ENCODE measurements at regions not wholly inside any gene's neighbourhood (a gene's known extent, or its start where the extent isn't known, plus 50 kb on each side); places are given as distances from the start of the nearest gene placed in this dataset.

- no peak for DNase-seq (ENCODE audit: low spot score)
Measured at GRCh38 chr3:14286887-14287500, 108.4 kb downstream of the LSM3 start.

- no peak for DNase-seq (ENCODE audit: low spot score)
Measured at GRCh38 chr3:14288177-14288788, 109.7 kb downstream of the LSM3 start.

GRCh38 chr3:14288833-14289451 is 110.3 kb downstream of the LSM3 start:
- DNase-seq (ENCODE audit: low spot score), result no peak

- DNase-seq (ENCODE audit: low spot score), result peak; percentile 87
Measured at GRCh38 chr3:14289590-14290461, 111.2 kb downstream of the LSM3 start.

GRCh38 chr3:14290631-14291385 is 111.6 kb upstream of the SLC6A6 start:
- no peak for DNase-seq (ENCODE audit: low spot score)

GRCh38 chr3:14295037-14295436 is 107.4 kb upstream of the SLC6A6 start:
- no peak for DNase-seq (ENCODE audit: low spot score)

GRCh38 chr3:14295801-14296200 is 106.6 kb upstream of the SLC6A6 start:
- no peak for DNase-seq (ENCODE audit: low spot score)

- no peak for DNase-seq (ENCODE audit: low spot score)
Measured at GRCh38 chr3:14297305-14297704, 105.1 kb upstream of the SLC6A6 start.

- no peak for DNase-seq (ENCODE audit: low spot score)
Measured at GRCh38 chr3:14297784-14298236, 104.6 kb upstream of the SLC6A6 start.

- no peak for DNase-seq (ENCODE audit: low spot score)
Measured at GRCh38 chr3:14298442-14298841, 104.0 kb upstream of the SLC6A6 start.

GRCh38 chr3:14298991-14299555 is 103.3 kb upstream of the SLC6A6 start:
- DNase-seq (ENCODE audit: low spot score), result no peak

- DNase-seq (ENCODE audit: low spot score), result no peak
Measured at GRCh38 chr3:14299767-14300166, 102.6 kb upstream of the SLC6A6 start.

GRCh38 chr3:14300721-14301399 is 101.5 kb upstream of the SLC6A6 start:
- peak; percentile 60 for DNase-seq (ENCODE audit: low spot score)

- peak; percentile 73 for DNase-seq (ENCODE audit: low spot score)
Measured at GRCh38 chr3:14301558-14301957, 100.8 kb upstream of the SLC6A6 start.

GRCh38 chr3:14303336-14304100 is 98.9 kb upstream of the SLC6A6 start:
- no peak for DNase-seq (ENCODE audit: low spot score)

GRCh38 chr3:14304101-14305045 is 98.0 kb upstream of the SLC6A6 start:
- no peak for DNase-seq (ENCODE audit: low spot score)

GRCh38 chr3:14305324-14305723 is 97.1 kb upstream of the SLC6A6 start:
- no peak for DNase-seq (ENCODE audit: low spot score)

- DNase-seq (ENCODE audit: low spot score), result no peak
Measured at GRCh38 chr3:14306142-14306541, 96.3 kb upstream of the SLC6A6 start.

Measured in AG20443 (cell line).